A673 (cell line): ENCODE measurements at regions not wholly inside any gene's neighbourhood (a gene's known extent, or its start where the extent isn't known, plus 50 kb on each side); places are given as distances from the start of the nearest gene placed in this dataset.

Experiments used
- EZH2 ChIP-seq: fragments of 200-600 bp; sonication (generic); IDR thresholded peaks from 2 replicates; pipeline ENCODE4 v1.6.1; 2017; ENCODE audit warnings: borderline replicate concordance, low read depth, mild to moderate bottlenecking, mixed read lengths, antibody characterized with exemption, low read length; ENCODE audit not compliant: poor library complexity, severe bottlenecking
- TF ChIP-seq, protein P1 (sequence below): fragments of 300-800, 200-600 bp; sonication (generic); conservative IDR thresholded peaks from 2 replicates; pipeline ENCODE4 v1.5.1; 2017; ENCODE audit warnings: low read depth, mild to moderate bottlenecking, antibody characterized with exemption, low read length, moderate library complexity, mixed read lengths

DNA sequence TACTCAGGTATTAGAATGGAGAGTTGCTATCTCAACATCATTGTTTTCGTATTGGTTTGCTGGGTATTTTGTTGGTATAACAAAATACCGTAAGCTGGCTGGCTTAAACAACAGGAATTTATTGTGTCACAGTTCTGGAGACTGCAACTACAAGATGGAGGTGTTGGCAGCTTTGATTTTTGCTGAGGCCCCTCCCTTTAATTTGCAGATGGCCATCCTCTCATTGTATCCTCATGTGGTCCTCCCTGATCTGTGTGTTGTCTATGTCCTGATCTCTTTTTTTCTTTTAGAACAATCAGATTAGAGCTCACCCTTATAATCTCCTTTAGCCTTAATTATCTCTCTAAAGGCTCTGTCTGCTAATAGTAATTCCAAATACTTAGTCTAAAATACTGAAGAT, 299.8 kb upstream of the GOLIM4 start:
- TF ChIP-seq EZH2: no peak
- TF ChIP-seq, protein P1, sequence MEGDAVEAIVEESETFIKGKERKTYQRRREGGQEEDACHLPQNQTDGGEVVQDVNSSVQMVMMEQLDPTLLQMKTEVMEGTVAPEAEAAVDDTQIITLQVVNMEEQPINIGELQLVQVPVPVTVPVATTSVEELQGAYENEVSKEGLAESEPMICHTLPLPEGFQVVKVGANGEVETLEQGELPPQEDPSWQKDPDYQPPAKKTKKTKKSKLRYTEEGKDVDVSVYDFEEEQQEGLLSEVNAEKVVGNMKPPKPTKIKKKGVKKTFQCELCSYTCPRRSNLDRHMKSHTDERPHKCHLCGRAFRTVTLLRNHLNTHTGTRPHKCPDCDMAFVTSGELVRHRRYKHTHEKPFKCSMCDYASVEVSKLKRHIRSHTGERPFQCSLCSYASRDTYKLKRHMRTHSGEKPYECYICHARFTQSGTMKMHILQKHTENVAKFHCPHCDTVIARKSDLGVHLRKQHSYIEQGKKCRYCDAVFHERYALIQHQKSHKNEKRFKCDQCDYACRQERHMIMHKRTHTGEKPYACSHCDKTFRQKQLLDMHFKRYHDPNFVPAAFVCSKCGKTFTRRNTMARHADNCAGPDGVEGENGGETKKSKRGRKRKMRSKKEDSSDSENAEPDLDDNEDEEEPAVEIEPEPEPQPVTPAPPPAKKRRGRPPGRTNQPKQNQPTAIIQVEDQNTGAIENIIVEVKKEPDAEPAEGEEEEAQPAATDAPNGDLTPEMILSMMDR: no peak
